DMS53 treated with DMSO at 0.1 percent for 48 hours (cell line): ENCODE measurements at regions not wholly inside any gene's neighbourhood (a gene's known extent, or its start where the extent isn't known, plus 50 kb on each side); places are given as distances from the start of the nearest gene placed in this dataset.

ENCODE experiments used
- DNase-seq: peaks from one replicate; lab custom pipeline; 2025; ENCODE audit not compliant: unreplicated experiment; lab: John Stamatoyannopoulos, UW

DNA sequence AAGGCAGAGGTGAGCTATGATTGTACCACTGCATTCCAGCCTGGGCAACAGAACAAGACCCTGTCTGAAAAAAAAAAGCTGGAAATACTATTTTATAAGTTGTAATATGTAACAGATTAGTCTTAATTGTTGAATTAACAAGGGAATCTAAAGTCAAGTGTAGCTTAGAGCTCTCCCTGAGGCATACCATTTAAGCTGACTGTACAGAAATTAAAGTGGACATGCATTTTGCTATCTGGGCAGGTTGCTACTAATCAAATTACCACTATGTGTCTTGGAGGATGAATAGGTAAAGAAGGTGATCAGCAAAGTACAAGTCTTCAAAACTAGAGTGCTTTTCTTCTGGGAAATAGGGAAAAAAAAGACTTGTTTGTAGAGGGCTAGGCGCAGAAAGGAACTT lies 205.3 kb upstream of the JADE1 start:
- no peak for DNase-seq

DNA sequence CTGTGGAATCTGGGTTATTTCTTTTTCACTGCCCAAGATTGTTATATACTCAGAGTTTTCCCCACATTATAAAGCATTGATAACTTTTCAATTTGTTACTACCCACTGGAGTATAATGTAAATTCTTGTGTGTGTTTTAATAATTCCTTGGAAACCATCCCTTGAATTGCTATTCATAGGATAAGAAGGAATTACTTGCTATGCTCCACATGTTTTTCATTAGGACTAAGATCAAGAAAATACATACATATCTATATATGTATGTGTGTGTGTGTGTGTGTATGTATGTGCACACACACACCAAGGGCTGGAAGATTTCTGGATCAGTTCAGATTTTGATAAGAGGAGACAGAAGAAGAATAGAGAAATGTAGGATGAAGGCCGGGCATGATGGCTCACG lies 206.4 kb upstream of the JADE1 start:
- no peak for DNase-seq

DNA sequence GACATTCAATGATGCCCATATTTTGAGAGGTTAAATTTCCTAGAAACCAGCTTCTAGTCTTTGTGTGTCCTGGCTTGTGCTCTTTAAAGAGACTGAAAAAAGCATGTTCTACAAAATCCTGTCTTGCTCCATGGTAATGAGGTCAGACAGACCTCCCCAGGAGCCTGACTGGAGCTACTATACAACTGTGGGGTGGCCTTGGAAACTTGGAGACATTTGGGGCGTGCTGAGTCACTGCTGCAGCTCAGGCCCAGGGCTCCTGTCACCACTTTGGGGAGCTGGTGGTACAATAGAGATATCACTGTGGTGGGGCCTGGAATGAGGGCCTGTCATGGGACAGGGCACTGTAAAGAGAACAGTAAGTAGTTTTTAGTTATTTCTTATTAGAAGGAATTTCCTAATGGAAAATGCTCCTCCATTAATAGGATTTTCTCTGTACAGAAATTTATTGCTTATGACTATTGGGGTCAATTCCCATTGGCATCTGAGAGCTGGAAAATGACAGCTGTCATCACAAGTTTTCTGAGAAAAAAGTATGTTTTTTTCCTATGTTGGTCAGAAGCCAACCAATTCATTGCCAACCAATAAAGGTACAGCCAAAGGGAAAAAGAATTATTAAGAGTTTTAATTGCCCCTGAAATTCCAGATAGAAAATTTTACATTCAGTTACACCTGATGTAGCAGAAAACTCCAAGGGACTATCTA lies 207.4 kb upstream of the JADE1 start:
- DNase-seq, result no peak

DNA sequence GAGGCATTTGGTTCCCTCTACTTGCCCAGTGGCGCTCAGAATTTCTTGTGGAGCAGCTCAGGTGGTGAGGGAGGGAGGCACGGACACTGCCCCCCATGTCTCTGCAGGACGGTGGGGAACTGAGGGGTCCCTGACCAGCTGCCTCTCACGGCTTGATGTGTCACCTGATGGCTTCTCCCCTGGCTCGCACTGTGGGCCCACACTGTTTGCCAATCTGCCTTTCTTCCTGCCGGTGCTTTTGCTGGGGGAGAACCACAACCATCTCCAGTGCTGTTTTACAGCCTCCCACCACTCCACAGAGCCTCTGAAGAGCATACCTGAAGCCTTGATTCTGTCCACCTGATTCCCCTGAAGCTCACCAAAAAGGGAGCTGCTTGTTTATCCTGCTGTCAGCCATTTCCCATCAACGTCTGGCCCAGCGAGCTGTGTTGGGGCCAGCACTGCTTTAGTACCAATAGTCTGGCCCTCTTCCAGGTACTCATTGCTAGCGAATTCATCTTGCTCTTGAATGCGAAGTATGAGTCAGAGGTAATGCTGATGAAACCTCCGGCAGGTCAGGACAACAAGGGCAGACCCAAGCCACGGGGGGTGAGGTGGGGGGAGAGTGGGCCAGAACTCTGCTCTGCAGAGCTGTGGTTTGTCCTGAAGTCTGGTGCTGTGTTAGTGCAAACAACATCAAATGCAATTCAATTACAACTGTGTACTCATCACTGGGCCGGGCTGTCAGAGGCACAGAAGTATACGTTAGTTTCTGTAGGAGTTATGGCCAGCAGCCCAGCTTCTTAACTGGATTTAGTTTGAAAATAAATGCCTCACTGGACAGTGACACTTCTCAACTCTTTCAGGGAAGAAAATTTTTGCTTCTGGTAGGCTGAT lies 208.3 kb upstream of the JADE1 start:
- peak; percentile 85 for DNase-seq

DNA sequence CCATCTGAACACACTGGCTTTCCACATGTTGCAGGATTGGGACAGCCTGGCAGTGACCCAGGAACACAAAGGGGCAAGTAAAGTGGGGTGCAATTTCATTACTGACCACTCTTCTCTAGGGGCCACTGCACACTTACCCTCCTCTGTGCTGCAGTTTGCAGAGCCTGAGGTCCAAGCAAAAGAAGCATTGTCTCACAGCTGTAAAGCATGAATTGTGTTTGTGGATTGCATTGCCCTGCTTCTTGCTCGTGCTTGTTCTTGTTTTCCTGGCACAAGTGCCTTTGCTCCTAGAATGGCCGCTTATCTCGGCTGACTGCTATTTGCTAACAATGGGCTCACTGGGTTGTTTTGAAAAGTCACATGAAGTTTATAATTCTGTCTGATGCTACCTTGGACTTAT lies 209.1 kb upstream of the JADE1 start:
- no peak for DNase-seq

DNA sequence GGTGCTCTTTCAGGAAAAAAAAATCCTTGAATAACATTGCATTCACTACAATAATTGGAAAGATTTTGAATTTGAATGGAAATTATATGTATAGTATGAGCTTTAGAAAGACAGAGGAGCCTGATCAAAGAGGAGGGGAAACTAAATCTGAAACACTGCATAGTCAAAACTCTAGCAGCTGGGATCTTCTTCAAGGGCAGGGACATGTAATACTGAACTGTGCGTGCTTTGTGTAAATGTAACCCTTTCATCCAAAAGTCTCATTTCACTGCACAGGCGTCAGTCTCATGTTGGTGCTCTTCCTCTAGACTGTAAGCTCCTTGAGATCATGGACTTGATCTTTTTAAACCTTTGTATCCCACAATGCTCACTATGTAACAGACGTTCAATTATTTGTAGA lies 212.0 kb upstream of the JADE1 start:
- no peak for DNase-seq

DNA sequence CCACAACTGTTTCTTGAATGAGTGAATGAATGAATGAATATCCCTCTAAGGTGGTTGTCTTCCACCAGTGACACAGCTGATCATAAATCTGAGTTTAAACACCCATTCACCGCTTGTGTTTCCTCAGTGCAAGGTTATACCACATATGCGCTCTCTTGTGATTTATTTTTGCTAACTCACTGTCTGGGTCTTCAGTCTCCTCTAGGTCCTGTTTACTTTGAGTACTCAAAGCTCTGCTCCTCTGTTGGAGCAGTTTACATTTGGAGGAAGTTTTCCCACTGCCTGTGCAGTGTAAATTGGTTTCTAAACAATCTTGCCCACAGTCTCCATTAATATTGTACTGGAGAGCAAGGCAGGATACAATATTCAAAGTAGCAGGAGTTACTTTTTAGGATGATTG lies 212.6 kb upstream of the JADE1 start:
- DNase-seq, result no peak

DNA sequence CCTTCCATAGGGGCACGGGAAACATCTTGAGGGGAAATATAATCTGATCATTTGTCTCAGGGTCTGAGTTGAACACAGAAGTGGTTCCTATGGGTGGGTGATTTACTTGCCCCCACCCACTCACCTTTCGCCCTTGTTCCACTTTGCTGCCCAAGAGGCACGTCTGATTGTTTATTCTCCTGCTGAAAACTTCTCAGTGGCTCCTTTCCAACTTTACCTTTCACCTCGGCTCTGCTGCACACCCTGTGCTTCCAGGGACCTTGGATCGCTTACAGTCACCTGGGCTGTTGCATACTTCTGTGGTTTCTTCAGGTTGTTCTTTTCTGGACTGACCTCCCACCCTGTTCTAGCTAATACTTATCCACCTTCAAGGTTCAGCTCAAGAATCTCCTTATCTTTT lies 213.4 kb upstream of the JADE1 start:
- DNase-seq, result no peak

DNA sequence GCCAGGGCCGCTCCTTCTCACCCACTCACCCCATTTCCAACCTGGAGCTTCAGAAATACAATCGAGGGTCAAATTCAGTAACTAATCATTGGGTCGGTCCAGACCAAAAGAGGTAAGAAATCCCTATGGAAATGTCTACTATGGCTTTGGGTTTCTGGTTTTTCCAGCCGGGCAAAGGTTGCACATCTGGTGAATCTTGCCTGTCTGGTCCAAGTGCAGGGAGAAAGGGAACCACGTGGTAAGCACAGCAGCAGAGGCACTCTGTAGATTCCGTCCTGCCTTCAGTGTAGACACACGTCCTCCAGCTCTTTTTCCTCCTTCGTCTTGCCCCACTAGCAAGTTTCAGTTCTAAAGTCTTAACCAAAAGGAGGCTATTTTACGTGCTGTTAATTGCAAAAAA lies 218.0 kb upstream of the JADE1 start:
- DNase-seq, result no peak

DNA sequence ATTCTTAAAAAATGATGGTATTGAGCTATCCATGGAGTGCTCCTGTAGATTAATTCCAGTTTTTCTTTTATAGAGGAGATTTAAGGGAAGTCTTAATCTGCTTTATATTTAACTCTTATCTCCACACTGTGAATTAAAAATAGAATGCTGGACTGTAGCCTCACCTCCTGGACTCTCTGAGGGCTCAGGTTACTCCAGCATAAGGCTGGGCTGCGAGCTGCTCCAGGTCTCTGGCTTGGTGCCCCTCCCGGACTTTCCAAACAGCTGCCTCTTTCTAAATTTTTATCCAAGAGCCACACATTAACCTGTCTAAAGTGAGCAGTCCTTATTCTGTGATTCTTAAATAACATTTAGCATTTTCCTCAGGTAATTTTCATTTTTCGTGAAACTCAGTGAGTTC lies 218.7 kb upstream of the JADE1 start:
- DNase-seq, result no peak

DNA sequence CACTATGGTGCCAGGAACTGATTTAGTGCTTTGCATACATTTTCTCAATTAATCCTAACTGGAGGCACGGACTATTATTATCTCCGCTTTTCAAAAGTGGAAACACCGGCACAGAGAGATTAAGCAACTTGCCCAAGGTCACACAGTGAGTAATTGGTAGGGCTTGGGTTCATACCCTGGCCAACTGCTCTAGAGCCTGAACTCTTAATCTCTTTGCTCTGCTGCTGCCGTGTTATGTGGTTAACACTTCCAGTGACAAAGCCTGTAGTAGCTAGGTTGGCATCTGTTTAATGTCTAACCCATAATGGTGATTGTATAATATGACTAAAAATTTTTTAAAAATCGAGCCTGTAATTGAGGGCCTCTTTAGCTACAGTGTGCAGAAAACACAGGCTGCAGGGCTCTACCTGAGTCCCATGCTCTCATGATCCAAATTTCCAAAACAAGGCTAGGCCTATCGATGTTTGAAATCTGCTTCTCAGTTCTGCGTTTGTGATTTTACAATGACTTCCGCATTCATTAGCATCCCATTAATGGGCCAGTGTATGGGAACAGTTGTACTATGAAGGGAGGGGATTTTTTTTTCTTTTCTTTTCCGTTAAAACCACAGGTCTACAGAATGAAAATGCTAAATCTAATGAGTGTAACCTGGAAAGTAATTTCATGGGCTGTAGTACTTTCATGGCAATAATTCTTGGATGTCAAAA lies 219.3 kb upstream of the JADE1 start:
- no peak for DNase-seq

DNA sequence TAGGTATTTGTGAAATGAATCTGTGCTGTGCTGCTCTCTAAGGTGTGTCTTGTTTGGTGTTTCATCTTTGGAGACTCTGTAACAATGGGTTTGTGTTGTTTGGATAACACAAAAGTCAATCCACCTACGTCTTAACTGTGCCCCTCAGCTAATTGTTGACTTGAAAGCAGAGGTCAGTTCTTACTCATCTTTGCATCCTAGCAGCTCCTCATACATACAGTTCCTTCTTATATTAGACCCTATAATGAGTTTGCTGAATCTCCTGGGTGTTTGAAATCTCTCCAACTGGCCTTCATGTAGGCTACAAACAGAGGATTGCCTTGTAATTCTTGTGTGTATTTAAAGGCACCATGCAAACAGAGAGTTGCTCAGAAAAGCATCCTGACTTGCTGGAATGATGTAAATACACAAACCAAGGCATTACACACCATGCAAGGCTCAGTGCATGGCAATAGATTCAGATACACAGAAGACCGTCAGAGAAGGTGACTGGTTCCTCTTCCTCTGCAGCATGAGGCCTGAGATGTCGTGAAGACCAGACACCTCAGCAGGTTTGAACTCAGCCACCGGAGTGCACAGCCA lies 220.0 kb upstream of the JADE1 start:
- DNase-seq, result no peak

DNA sequence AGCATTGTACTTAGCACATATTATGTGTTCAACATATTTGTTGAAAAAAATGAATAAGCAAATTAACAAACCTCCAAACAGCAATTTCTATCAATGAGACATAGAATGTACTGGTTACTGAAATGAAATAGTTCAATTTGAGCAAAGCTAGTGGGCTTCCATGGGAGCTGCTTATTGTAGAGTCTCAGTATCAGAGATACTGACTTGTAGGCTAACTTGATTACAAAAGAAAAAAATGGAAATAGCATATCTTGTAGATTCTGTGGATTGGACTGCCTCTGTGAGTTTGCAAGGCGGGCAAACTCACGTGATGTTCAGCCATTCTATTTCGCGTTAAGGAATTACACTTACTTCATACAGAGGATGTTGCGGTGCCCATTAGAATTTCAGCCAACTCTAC lies 222.1 kb upstream of the JADE1 start:
- no peak for DNase-seq

DNA sequence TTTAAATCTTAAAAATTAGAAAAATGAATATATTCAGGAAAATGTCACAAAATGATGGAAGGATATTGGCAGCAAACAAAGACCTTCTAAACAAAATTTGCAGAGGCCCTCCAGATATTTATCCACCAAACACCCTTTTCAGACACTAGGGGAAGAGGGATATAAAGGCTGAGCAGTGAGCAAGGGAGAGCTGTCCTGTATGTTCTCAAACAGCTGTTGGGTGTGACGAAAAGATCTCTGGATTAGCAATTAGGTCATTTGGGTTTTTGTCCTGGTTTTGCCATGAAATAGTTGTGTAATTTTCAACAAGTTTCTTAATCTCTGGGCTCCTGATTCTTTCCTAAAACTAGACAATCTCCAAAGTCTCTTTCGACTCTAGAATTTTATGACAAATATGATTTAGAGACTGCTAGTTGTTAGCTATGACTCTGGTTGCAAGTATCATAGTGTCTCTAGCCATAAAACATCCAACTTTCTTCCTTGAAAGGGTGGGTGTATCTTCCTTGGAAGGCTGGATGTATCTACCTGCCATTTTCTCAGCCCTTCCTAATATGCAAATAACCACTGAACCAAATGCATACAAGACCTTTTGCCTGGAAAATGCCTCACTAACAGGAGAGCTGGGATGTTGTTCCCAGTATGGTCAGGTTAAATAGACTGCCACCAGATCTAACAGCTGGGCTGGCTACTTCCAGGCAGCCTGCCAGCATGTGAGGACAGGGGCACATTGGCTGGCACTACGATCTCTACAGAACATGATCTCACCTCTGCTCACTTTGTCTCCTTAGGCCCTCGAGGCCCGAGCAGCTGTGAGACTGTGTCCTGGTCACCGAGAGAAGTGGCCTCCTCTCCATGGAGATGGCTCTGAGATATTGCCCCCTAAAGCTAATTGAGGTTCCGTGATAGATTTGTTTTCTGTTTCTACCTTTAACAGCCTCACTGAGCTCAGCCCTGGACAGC lies 225.5 kb upstream of the JADE1 start:
- no peak for DNase-seq

DNA sequence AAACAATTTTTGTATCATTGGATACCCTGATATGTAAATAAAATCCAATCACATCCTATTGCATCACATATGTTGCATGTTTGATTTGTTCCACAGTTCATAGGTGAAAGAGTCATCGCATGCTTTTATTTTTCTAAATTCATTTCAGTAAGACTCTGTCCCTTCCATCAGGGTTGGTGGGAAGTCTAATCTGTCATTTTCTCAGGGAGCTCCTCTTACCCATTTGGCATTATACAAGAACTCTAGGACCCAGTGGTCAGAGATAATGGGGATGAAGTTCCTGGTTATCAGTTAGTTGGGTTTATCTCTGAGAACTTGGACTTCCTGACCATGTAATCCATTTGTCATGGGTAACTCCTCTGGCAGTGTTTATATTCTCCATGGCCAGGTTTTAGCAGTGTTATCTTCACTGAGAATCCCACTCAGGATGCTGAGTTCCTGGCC lies 227.1 kb upstream of the JADE1 start:
- no peak for DNase-seq

DNA sequence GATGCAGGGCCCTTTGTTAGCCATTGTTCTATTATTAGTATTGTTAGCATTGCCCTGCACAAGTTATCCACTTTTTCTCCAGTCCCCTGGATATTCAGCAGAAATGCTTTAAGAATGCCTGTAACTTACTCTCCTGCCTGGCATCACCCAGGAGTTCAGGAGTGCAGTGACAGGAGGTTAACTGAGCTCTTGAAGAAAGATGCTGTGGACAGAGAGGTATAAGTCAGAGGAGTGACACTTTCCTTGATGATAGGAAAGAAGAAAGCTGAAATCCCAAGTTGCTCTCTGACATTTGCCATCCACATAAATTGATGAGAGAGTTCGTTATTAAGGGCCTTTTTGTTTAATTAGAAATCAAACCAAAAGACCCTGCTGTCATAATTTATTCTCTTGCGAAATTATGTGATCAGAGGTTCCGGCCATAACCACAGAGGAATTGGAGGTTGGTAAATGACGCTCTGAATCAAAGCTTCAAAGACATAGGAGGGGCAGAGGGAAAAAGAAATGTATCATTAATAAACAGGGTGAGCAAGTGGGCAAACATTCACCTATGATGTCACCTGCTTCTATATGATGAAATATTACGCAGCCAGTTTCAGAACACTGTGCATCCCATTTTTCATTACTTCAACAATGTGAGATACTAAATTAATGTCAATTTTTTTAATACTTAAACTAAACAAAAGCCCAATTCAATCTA lies 230.2 kb upstream of the JADE1 start:
- no peak for DNase-seq

DNA sequence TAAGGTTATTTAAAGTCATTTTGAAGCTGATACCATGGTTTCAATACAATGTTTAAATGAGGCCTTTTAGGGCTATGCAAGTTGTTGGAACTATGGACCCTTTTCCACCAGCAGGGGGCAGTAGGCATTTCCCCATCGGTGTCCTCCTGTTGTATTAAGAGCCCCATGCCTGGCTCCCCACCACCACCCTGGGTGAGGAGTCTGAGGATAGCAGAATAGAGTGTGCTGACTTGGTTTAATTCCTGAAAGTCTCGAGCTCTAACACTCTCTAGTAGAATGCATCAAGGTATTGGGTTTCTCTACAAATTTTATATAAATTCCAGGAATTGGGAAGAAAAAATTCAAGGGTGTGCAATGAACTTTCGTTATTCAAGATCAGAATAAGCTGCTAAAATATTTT lies 234.8 kb upstream of the JADE1 start:
- DNase-seq, result peak; percentile 45

DNA sequence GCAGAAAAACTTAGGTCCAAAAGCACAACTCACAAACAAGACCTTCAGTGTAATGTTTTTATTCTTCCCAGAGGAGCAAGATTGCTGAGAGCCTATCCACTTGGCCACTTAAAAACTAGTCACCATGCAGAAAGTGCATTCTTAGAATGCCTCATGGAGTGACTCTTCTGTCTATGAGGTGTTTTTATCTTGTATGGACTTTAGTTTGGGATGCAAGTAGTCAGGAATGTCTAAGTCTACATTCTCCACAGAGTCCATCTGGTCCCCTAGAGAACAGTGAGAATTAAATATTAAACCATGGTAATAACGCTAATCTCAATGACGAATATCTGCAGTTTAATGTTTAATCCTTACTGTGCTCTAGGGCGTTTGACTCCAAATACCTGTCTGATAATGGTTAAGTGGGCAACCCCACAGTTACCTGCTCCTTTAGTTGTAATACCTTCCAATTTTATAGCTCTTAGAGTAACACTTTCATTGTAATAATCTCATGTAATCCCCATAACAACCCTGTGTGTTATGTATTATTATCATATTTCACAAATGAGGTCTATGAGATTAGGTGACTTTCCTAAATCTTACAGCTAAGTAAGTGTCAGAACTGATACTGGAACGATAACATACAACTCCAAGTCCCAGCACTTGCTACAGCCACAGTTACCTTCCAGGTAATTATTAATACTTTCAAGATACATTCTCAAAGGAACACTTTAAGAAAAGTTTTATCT lies 235.6 kb upstream of the JADE1 start:
- no peak for DNase-seq

DNA sequence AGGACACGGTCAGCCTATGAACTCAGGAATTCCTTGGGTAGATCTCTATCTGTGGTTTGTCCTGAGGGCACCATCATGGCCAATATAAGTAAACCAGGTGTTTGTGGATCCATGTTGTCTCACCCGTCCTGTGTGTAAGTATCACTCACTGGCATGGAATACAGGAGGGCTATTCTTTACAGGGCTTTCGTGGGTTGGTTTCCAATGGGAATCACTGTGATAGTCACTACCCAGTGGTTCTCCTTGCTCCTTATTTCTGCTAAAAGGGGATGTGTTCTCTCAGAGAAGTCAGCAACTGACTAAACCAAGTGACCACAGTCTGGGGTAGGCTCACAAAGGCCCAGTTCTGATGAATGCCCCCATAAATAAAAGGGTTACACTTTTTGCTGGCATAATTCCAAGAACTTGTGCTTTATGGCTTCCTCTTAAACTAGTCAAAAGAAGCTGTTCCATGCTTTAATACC lies 236.7 kb upstream of the JADE1 start:
- no peak for DNase-seq
